OCI-LY1 (cell line): ENCODE measurements at regions not wholly inside any gene's neighbourhood (a gene's known extent, or its start where the extent isn't known, plus 50 kb on each side); places are given as distances from the start of the nearest gene placed in this dataset.

ENCODE experiments used
- H2AFZ ChIP-seq: fragments of 200-600 bp; sonication (generic), shearing (Covaris generic); 2 replicates; pipeline ENCODE4 v1.6.0; 2014; ENCODE audit warnings: antibody characterized with exemption, mild to moderate bottlenecking, low read length
- H3F3A ChIP-seq: fragments of 200-600 bp; sonication (generic), shearing (Covaris generic); 2 replicates; pipeline ENCODE4 v1.6.0; 2014; ENCODE audit warnings: mild to moderate bottlenecking, antibody characterized with exemption, low read length, moderate library complexity; ENCODE audit not compliant: insufficient read depth
- H3K27ac ChIP-seq: fragments of 200-600 bp; sonication (generic); 2 replicates; pipeline ENCODE4 v1.5.1; 2014; ENCODE audit warnings: low read length, mixed run types, mild to moderate bottlenecking, low read depth; ENCODE audit not compliant: poor library complexity, severe bottlenecking
- H3K27me3 ChIP-seq: fragments of 200-600 bp; sonication (generic); 2 replicates; pipeline ENCODE4 v1.6.0; 2014; ENCODE audit warnings: antibody characterized with exemption, mild to moderate bottlenecking, low read length, moderate library complexity; ENCODE audit not compliant: insufficient read depth
- H3K36me3 ChIP-seq: fragments of 200-600 bp; sonication (generic); 2 replicates; pipeline ENCODE4 v1.6.1; 2014; ENCODE audit warnings: mild to moderate bottlenecking, antibody characterized with exemption, low read length, moderate library complexity, mixed read lengths; ENCODE audit not compliant: insufficient read depth
- H3K4me1 ChIP-seq: fragments of 200-600 bp; sonication (generic); 2 replicates; pipeline ENCODE4 v1.5.1; 2014; ENCODE audit warnings: mild to moderate bottlenecking, low read length, moderate library complexity; ENCODE audit not compliant: insufficient read depth, severe bottlenecking
- H3K4me2 ChIP-seq: fragments of 200-600 bp; sonication (generic), shearing (Covaris generic); 2 replicates; pipeline ENCODE4 v1.6.1; 2014; ENCODE audit warnings: low read length
- H3K4me3 ChIP-seq: fragments of 200-600 bp; sonication (generic); 2 replicates; pipeline ENCODE4 v1.5.1; 2014; ENCODE audit warnings: low read length, low read depth, mild to moderate bottlenecking, mixed read lengths; ENCODE audit not compliant: poor library complexity, severe bottlenecking
- H3K79me2 ChIP-seq: fragments of 200-600 bp; shearing (Covaris generic); 2 replicates; pipeline ENCODE4 v1.6.1; 2016; ENCODE audit warnings: mixed run types, low read length, mixed read lengths; ENCODE audit not compliant: insufficient read depth
- H3K9ac ChIP-seq: fragments of 200-600 bp; sonication (generic), shearing (Covaris generic); 2 replicates; pipeline ENCODE4 v1.6.1; 2014; ENCODE audit warnings: mild to moderate bottlenecking, low read length, mixed read lengths
- H3K9me2 ChIP-seq: fragments of 200-600 bp; sonication (generic), shearing (Covaris generic); 2 replicates; pipeline ENCODE4 v1.6.1; 2014; ENCODE audit warnings: low read depth, mild to moderate bottlenecking, low read length, mixed read lengths
- H3K9me3 ChIP-seq: fragments of 200-600 bp; shearing (Covaris generic); 2 replicates; pipeline ENCODE4 v1.6.1; 2014; ENCODE audit warnings: low read length, mixed read lengths
- H4K20me1 ChIP-seq: fragments of 200-600 bp; sonication (generic), shearing (Covaris generic); 2 replicates; pipeline ENCODE4 v1.6.0; 2016; ENCODE audit warnings: mild to moderate bottlenecking, low read length; ENCODE audit not compliant: insufficient read depth
- EZH2 ChIP-seq: fragments of 200-600 bp; sonication (generic), shearing (Covaris generic); IDR thresholded peaks from 2 replicates; pipeline ENCODE4 v1.8.0; 2017; ENCODE audit warnings: borderline replicate concordance, mixed run types, mild to moderate bottlenecking, antibody characterized with exemption, low read length, moderate library complexity, mixed read lengths
- TF ChIP-seq, protein P1 (sequence below): fragments of 200-600 bp; sonication (generic), shearing (Covaris generic); IDR thresholded peaks from 2 replicates; pipeline ENCODE4 v1.5.1; 2017; ENCODE audit warnings: mild to moderate bottlenecking, antibody characterized with exemption, low read length, moderate library complexity, mixed read lengths

- H3K27me3 ChIP-seq = no peaks in the 10 kb centered on the region
- H3K79me2 ChIP-seq = no peaks in the 10 kb centered on the region
- no peaks in the 10 kb centered on the region for H3F3A ChIP-seq
- no peak overlapping the region for H3K27ac ChIP-seq
- H3K36me3 ChIP-seq = no peaks in the 10 kb centered on the region
- no peaks in the 10 kb centered on the region for H3K9me3 ChIP-seq
- no peaks in the 10 kb centered on the region for H4K20me1 ChIP-seq
- no peak overlapping the region for H3K9ac ChIP-seq
- no peaks in the 10 kb centered on the region; the same call in 1 of the 2 replicates for H3K9me2 ChIP-seq
- TF ChIP-seq EZH2 = no peak
- TF ChIP-seq, protein P1, sequence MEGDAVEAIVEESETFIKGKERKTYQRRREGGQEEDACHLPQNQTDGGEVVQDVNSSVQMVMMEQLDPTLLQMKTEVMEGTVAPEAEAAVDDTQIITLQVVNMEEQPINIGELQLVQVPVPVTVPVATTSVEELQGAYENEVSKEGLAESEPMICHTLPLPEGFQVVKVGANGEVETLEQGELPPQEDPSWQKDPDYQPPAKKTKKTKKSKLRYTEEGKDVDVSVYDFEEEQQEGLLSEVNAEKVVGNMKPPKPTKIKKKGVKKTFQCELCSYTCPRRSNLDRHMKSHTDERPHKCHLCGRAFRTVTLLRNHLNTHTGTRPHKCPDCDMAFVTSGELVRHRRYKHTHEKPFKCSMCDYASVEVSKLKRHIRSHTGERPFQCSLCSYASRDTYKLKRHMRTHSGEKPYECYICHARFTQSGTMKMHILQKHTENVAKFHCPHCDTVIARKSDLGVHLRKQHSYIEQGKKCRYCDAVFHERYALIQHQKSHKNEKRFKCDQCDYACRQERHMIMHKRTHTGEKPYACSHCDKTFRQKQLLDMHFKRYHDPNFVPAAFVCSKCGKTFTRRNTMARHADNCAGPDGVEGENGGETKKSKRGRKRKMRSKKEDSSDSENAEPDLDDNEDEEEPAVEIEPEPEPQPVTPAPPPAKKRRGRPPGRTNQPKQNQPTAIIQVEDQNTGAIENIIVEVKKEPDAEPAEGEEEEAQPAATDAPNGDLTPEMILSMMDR = no peak
- no peaks in the 10 kb centered on the region for H3K4me1 ChIP-seq
- H3K4me2 ChIP-seq = no peak overlapping the region
- no peak overlapping the region for H2AFZ ChIP-seq
- no peak overlapping the region for H3K4me3 ChIP-seq
Measured at GRCh38 chr11:37533830-37534229, 935.8 kb upstream of the RAG2 start.

DNA sequence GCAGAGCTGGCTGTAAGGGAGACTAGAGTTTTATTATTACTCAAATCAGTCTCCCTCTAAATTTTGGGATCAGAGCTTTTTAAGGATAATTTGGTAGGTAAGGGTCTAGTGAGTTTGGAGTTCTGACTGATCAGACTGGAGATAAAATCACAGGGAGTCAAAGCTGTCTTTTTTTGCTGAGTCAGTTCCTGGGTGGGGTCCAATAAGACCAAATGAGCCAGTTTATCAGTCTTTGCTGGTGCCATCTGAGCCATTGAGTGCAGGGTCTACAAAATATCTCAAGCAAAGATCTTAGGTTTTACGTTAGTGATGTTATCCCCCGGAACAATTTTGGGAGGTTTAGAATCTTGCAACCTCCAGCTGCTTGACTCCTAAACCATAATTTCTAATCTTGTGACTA lies 935.1 kb upstream of the RAG2 start:
- no peak overlapping the region for H3K27ac ChIP-seq

DNA sequence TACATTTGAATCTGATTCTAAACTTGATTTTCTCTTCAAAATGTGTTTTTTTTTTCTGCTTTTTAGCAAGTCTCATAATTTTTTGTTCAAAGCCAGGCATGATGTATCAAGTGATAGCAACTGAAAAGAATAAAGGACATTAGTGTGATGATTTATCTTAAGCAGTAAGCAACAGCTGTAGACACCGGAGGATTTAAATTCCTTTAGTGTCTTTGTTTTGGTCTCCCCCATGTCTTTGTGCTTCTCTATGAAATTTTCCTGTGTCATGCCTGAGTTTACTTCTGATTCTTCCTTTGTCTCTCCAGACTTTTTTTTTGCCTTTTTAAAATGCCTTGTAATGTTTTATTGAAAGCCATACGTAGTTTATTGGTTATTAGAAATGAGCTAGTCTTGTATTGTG lies 934.2 kb upstream of the RAG2 start:
- TF ChIP-seq, protein P1 = no peak
- H3K4me3 ChIP-seq = no peak overlapping the region
- H3K9me2 ChIP-seq = no peaks in the 10 kb centered on the region; the same call in 1 of the 2 replicates
- H2AFZ ChIP-seq = no peak overlapping the region
- H3K79me2 ChIP-seq = no peaks in the 10 kb centered on the region
- H4K20me1 ChIP-seq = no peaks in the 10 kb centered on the region
- no peak overlapping the region for H3K27ac ChIP-seq
- no peak overlapping the region for H3K9ac ChIP-seq
- H3F3A ChIP-seq = no peaks in the 10 kb centered on the region
- H3K36me3 ChIP-seq = no peaks in the 10 kb centered on the region
- H3K4me1 ChIP-seq = no peaks in the 10 kb centered on the region
- no peak overlapping the region for H3K4me2 ChIP-seq
- no peaks in the 10 kb centered on the region for H3K27me3 ChIP-seq
- H3K9me3 ChIP-seq = no peaks in the 10 kb centered on the region

More for the DNA sequence above, 935.1 kb upstream of the RAG2 start:
- H3K4me2 ChIP-seq = no peak overlapping the region
- no peak overlapping the region for H3K4me3 ChIP-seq
- H3K4me1 ChIP-seq = no peaks in the 10 kb centered on the region
- H3K9me3 ChIP-seq = no peaks in the 10 kb centered on the region
- no peaks in the 10 kb centered on the region for H3F3A ChIP-seq
- H4K20me1 ChIP-seq = no peaks in the 10 kb centered on the region
- H2AFZ ChIP-seq = no peak overlapping the region
- H3K27me3 ChIP-seq = no peaks in the 10 kb centered on the region
- no peak overlapping the region for H3K9ac ChIP-seq
- TF ChIP-seq EZH2 = no peak
- TF ChIP-seq, protein P1 = no peak
- no peaks in the 10 kb centered on the region for H3K36me3 ChIP-seq
- no peaks in the 10 kb centered on the region; the same call in 1 of the 2 replicates for H3K9me2 ChIP-seq
- no peaks in the 10 kb centered on the region for H3K79me2 ChIP-seq
